ENCODE measurements at regions not wholly inside any gene's neighbourhood (a gene's known extent, or its start where the extent isn't known, plus 50 kb on each side); places are given as distances from the start of the nearest gene placed in this dataset.

DNA sequence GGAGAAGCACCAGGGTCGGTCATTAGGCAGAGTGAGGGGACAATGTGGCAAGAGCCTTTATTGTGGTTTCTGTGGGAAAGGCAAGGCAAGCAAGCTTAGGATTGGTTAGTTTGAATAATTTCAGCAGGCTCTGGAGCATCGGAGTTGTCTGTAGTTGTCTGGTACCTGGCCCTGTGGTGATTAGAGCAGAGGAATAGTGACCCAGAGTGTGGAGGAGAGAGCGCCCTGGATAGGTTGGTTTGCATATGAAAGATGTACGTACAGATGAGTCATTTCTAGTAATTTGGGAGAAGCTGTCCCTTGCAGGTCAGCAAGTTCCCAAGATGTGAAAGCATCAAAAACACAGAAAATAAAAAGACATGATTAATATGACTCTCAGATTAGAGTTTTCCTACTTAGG is 383.1 kb upstream of the MEX3C start:
- no peak for DNase-seq (ENCODE audit: low spot score)

DNA sequence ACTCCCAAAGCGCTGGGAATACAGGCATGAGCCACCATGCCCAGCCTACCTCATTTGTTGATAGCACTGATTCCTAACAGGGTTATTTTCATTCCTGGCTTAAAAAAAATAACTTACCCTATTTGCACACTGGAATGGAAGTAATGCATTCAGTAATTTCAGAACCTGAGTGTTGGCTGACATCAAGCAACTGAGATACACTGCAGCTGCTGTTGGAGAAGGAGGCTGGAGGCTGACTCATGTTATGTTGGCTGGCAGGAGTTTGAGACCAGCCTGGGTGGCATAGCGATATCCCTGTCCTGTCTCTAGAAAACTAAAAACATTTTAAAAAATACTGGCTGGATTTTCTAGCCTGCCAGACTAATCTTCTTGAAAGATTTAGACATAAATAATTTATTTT is 385.1 kb upstream of the MEX3C start:
- no peak for DNase-seq (ENCODE audit: low spot score)

DNA sequence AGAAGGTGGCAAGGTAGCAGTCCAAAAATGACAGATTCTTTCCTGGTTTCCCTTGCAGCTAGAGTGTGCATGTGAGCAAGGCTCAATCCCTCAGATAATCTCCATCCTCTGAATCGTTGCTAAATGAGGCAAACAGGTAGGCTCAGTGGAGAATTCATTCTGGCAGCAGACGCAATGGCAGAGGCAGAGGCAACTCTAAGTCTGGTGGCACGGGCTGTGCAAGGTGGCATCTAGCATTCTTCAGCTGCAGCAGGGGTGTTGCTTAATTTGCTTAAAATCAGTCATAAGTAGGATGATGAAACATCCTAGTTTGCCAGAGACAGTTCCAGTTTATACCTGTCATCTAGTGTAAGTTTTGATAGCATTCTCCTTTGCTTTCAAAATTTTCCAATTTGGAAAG is 391.1 kb upstream of the MEX3C start:
- no peak for DNase-seq (ENCODE audit: low spot score)

DNA sequence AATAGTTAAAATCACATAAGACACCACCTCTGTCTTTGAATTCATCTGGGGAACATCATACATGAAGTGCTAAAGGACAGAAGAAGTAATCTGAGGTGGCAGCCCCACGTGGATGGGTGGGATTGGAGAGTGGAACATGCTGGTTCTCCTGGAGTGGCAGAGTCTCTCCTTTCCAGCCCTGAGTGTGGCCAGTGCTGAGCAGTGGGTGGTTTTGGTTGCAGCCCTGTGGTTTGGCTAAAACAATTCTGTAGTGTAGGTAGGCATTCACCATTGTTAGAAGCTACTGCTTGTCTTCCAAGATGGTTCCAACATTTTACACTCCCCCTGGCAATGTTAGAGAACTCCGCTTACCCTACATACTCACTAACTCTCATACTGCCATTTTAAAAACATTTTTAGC is 396.4 kb upstream of the MEX3C start:
- no peak for DNase-seq (ENCODE audit: low spot score)

DNA sequence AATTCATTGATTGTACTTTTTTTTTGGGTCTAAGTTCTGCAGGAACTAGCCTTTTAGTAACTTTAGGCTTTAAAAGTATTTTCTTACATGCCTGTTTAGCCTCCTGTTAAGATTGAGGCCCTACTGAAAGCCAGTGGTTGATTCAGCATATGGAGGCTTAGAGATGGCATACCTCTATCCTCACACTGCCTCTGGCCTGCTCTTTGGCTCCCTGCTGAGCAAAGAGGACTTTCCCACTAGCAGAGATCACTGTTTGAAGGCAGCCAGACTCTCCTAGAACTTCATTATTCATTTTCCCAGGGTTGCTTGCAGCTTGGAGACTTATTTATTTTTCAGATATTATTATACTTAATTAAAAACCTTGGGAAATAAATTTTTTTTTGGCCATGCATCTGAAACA is 405.6 kb upstream of the MEX3C start:
- DNase-seq (ENCODE audit: low spot score), result no peak

DNA sequence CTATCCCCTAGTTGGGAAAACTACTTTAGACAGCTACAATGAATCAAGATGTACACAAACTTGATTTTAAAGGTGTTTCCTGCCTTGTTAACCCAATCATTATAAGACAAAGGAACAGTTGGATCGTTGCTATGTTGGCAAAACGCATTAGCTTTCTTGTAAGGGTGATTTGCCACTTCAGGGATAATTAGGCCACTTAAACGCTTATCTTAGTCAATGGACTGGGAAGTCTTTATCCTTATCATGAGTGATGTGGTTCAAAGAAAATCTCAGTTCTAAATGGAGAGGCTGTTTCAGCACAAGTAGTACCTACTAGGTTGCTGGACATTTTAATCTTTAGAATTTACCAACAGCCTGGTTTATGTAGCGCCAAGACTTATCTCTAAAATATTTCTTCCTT is 406.1 kb upstream of the MEX3C start:
- DNase-seq (ENCODE audit: low spot score), result no peak

DNA sequence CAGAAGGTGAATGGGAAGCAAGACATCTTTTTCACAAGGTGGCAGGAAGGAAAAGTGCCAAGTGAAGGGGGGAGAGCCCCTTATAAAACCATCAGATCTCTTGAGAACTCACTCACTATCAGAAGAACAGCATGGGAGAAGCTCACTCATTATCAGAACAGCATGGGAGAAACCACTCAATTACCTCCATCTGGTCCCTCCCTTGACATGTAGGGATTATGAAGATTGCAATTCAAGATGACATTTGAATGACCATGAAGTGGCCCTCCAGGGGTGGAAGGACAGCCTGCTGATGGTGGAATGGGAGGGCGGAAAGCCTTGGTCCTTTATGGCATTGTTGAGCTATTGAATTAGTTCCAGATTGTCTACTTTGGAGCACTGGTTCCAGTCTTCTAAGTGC is 413.0 kb upstream of the MEX3C start:
- no peak for DNase-seq (ENCODE audit: low spot score)

DNA sequence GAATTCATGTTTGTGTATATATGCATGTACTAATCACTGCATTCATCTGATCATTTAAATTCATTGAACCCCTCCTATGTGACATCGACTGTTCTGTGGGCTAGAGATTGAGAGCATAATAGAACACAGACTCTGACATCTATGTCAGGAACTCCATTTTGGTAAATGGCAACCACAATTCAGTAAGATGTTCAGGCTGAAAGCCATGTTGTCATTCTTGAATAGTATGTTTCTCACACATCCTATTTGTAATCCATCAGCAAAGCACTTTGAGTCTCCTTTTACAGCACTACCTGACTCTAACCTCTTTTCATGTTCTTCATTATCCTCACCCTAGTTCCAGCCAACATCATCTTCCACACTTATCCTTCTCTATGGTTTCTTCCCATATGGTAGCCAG is 413.8 kb upstream of the MEX3C start:
- DNase-seq (ENCODE audit: low spot score), result no peak

DNA sequence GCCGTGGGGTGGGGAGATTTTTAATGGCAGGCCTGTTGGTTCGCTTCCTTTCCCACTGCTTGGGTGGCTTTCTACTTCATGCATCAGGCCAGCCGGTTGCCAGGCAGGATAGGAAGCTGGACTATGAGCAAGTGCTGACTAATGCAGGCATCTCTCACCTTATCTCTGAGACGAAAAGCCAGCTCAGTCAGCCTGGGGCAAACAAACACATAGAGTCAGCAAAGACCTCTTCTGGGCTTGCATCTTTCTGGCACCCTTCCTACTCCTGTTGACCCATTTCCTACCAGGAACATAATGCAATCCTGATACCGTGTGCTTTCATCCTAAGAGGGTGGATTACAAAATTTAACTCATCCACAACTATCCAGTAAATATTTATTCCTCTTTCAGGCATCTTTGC is 416.6 kb upstream of the MEX3C start:
- DNase-seq (ENCODE audit: low spot score), result no peak

DNA sequence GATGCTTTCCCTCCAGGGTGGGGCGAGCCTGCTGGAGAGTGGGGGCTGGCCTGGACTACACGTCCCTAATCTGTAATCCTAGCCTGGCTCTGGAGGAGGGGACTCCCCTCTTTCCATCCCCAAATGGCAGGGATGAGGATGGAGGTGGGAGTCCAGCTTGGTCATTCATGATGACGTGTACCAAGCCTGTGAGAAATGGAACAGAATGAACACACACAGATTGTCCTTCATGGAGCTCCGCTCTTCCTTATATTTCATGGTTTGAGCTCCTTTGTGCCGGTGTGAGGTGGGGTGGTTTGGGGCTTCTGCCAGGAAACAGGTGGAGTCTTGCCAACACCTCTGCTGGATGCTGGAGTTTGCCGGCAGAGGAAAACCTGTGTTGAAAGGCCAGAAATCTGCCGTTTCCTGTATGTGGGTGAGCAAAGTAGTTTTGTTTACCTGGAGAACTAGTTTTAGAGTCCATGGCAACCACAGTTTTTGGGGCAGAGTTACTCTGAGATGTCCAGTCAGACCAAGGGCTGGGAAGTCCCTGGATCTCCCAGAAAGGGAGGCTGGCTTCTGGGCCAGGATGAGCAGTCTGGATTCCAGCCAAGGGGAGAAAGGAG is 417.6 kb upstream of the MEX3C start:
- no peak for DNase-seq (ENCODE audit: low spot score)

DNA sequence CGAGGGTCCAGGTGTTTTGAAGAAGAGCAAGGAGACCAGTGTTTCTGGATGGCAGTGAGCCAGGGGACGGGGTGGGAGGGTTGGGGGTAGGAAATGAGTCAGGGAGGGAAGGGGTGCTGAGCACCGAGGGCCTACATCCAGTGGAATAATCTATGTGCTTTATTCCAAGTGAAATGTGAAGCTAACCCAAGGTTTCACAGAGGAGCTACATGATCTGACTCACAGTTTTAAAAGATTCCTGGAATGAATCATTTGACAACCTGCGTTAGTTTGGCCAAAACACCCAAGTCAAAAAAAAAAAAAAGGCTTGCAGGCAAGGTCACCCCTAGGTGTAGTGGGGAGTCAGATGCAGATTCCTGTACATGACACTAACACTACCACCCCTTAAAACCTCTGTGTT is 419.7 kb upstream of the MEX3C start:
- DNase-seq (ENCODE audit: low spot score), result no peak

DNA sequence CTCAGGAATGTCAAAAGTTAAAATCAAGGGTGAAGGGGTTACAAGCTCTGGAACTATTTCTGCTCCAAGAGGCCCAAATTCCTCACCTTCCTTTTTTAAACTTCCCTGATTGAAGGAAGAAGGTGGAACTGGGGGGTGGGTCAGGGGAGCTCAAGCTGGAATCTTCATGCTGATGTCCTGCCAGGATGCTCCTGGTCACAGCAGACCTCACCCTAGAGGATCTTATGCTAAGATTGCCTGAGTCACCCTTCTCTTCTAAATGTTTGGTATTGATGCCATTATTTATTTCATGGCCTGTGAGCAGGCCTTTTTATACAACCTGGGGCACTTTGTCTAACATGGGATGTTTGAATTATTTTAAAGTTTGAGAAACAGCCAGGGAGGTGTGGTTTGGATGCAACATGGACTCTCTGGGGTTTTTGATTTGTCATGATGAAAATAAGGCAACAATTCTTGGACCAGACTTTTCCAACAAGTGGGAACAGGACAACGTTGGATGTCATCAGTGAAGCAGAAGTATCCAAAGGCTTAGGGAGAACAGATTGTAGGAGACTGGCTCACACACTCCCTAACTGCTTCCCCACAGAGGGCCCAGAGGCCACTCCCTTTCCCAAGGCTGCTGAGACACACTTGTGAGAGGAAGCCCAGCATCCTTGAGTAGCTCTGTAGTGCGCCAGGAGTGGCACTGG is 420.2 kb upstream of the MEX3C start:
- DNase-seq (ENCODE audit: low spot score), result no peak

DNA sequence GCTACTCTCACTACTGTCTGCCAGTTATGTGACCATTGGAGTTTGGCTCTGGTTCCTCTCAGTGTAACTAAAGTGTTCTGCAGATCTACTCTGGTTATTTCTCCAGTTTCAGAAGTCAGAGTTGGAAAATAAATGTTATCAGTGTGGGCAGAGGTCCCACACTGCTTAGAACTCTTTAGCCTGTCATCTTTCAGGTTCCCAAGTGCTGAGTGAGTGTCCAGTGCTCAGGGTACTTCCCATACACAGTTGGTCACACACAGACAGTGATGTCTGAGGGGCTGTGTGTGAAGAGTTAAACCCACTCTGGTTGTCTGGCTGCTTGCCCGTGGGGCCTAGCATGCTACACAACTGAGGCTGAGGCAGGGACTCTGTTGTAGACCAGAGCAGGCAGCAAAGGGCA is 421.8 kb upstream of the MEX3C start:
- no peak for DNase-seq (ENCODE audit: low spot score)

DNA sequence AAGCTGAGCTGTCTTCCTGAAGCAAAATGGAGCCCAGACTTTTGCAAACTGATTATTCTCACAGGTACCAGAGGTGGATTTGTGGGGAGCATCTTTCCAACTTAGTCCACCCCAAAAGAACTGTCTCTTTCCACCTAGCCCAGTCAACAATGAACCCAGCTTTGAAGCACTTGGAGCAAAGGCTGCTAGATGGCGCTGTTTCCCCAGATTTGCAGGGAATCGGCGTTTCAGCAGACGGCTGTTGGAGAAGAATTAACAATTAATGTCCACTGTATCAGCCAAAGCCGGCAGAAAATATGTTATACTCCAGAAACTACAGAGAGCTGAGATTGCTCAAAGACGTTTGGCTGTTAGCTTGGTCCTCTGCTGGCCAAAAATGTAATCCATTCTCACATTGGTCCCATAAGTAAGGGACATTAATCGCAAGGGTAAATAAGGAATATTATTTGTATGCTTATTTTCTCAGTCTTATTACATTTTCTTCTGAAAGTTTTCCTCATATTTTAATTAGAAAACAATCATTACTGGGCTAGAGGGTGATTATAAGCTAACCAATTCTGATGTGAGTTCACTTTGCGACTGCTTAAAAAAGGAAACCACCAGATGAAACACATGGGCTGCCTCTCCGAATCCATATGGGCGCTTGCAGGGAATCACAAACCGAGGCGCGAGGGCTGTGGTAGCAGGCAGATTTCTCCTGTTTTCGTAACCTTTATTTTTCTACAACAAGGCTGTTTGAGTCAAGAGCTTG is 423.8 kb upstream of the MEX3C start:
- DNase-seq (ENCODE audit: low spot score), result no peak

DNA sequence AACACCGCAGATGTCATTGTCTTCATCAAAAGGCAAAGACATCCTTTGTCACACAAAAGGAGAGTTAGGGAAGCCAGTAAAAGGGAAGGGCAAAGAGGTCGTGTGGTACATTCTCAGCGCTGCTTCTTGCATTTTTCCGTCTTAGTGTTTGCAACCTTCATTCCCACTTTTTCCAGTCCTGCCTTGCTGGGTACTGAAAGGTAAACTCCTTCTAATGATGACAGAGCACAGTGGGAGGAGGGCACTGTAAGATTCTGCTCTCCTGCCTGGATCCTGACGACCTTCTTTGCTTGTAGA is 424.3 kb upstream of the MEX3C start:
- DNase-seq (ENCODE audit: low spot score), result no peak

DNA sequence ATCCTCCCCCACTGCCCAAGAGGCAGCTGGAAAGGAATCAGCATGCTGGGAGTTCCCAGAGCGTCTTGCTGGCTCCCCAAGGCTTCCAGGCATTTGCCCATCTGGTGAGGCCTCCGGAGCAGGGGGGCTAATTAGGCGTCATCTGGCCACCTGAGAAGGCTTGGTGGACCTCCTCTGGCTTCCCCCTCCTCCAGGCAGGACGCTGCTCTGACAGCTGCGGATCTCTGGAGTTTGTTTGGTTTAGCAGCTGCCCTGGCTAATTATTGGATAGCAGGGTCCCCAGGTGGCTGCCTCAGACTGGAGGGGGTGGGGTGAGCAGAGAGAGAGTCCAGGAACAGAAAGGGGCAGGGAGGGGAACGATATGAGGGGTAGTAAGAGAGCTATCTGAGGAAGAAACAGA is 425.2 kb upstream of the MEX3C start:
- DNase-seq (ENCODE audit: low spot score), result no peak

DNA sequence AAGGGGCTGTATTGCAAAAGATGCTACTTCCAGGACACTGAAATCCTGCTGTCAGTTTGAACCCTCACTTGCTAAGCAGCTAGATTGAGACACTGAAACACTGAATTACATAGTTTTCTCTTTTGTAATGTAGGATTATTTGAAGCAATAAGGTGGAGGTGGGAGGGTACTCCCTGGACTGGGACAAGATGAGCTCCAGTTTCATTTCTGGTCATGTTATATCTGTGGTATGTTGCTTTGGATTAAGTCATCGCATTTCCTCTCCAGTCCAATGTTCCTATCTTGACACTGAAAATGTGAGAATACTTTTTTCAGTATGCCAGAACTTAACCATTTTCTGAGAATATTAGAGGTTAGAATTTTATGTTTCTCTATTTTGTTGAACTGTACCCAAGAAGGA is 426.2 kb upstream of the MEX3C start:
- no peak for DNase-seq (ENCODE audit: low spot score)

DNA sequence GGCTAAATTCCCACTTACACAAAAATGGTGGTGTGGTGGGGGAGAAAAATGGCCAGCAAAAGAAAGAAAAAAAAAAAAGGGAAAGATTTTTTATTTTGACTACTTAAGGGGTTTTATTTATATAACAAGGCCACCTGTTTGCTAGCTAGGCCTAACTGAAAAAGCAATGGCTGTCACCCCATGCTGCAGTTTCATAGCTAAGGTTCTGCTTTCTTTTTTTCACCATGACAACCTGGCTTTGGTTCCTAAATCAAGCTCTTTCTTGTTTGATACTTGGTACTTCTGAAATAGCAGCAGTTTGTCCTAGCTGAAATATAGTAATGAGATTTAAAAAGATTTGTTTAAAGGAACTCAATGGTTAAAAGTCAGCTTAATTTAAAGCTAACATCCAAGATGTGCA is 433.2 kb upstream of the MEX3C start:
- no peak for DNase-seq (ENCODE audit: low spot score)

DNA sequence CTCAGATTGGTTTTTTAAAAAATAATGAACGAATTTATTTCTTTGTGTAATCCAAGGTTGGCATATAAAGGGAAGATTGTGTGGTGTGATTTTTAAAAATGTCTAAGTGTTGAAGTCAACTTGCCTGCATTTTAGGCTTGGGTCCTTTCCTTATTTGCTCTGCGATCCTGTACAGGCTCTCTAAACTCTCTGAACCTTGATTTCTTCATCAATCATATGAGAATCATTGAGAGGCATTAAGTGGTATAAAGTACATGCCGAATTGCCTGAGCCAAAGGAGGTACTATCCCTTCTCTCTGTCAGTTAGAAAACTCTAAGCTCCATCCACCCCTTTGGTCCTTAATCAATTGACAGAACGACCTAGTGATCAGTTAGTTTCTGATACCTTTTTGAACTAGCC is 440.4 kb upstream of the MEX3C start:
- no peak for DNase-seq (ENCODE audit: low spot score)

DNA sequence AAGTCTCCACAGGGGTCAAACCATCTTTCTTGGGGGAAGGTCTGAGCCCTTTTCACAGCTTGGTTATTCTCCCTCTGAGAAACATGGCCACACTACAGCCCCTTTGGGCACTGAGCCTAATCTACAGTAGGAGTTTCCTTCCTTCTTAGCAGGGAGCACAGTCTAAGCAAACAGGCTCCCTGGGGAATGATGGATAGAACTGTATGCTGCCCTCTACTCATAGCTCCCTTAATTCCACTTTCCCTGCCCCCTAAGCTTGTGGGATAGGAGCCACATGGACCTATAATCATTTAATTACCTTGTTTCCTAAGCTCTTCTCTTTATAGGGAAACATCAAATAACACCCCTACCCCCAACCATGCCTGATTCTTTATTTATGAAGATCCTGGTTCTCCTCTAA is 442.1 kb upstream of the MEX3C start:
- no peak for DNase-seq (ENCODE audit: low spot score)

DNA sequence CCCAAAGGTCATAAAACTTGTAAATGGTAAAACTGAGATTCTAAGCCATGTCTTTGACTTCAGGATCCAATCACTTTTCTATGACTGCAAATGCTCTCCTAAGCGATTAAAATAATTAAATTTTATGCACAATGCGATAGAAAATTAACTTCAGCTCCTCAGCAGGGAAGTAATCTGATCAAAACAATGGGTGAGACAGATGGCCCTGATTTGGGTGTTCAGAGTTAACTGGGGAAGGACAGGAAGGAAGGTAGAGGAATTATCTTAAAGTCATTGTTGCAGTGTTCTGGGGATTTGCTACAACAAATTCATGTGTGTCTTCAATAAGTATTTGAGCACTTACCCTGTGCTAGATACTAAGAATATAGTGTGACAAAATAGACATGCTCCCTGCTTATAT is 446.0 kb upstream of the MEX3C start:
- no peak for DNase-seq (ENCODE audit: low spot score)

DNA sequence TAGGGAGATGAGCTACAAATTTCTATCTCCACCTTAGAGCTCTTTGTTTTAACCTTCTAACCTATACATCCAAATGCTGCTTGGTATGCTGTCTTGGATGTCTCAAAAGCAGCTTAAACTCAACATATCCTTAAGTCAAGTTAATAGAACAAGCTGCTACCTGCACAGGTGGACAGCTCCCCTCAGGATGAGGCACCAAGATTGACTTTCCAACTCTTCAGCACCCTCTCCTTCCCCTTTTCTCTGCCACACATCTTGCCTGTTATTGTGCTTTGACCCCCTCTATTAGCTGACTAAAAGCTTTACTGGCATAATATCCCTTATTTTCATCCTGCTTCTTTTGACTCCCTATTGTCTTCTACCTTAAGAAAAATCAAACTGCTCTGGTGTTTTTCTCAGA is 448.1 kb upstream of the MEX3C start:
- no peak for DNase-seq (ENCODE audit: low spot score)

DNA sequence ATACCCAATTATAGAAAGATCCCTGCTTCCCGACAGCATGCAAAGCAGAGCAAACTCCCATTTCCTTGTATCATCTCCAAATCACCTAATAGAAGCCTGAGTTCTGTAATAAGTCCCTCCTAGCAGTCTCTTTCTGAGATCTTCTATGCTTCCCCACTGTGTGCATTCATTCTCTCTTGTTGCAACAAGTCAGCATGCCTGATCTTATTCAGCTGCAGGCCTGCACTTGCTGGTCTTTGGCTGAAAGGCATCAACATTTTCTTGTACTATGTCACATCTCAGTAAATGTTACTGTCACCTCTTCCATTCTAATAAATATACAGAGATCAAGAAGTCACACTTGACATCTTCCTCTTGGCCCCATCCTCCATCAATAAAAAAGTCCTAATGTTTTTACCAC is 449.9 kb upstream of the MEX3C start:
- DNase-seq (ENCODE audit: low spot score), result no peak

DNA sequence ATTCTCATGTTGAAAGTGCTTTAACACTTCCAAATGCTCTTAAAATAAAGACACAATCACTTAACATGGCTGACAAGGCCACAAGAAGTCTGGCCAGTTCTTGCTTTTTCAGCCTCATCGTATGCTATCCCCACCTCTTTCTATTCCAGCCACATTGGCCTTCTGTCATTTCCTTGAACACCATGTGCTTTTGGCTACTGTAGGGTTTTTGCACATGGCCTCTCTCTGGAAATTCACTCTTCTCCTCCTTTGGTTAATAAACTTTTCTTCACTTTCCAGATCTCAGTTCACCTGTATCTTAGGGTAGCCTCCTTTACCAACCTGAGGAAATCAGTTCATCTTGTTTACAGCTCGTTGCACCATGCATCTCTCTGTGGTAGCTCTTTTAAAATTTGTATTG is 450.5 kb upstream of the MEX3C start:
- DNase-seq (ENCODE audit: low spot score), result no peak

Data from CD4-positive, alpha-beta T cell treated with Interleukin-2 at 100 ng/mL for 4 hours (primary cell).